GM19455 (cell line): ENCODE measurements at regions not wholly inside any gene's neighbourhood (a gene's known extent, or its start where the extent isn't known, plus 50 kb on each side); places are given as distances from the start of the nearest gene placed in this dataset.

Experiments
- ATAC-seq: cut with Tn5 transposase; IDR thresholded peaks from one replicate; pipeline ENCODE4 v1.9.1; 2021; ENCODE audit not compliant: unreplicated experiment

- no peak for ATAC-seq
These were observed 517.7 kb upstream of the CLINT1 start for GRCh38 chr5:158376679-158377078.

- ATAC-seq: no peak
These were observed 516.6 kb upstream of the CLINT1 start for GRCh38 chr5:158375531-158375930.

GRCh38 chr5:158373608-158374395 is 514.9 kb upstream of the CLINT1 start:
- no peak for ATAC-seq

- ATAC-seq: no peak
These were observed 510.3 kb upstream of the CLINT1 start for GRCh38 chr5:158369241-158369640.

- ATAC-seq: no peak
These were observed 509.7 kb upstream of the CLINT1 start for GRCh38 chr5:158368686-158369085.

GRCh38 chr5:158364367-158364766 is 505.4 kb upstream of the CLINT1 start:
- ATAC-seq: no peak

GRCh38 chr5:158354958-158355357 is 496.0 kb upstream of the CLINT1 start:
- ATAC-seq: no peak

GRCh38 chr5:158351485-158352125 is 492.7 kb upstream of the CLINT1 start:
- ATAC-seq: no peak

GRCh38 chr5:158349987-158350386 is 491.0 kb upstream of the CLINT1 start:
- ATAC-seq: no peak

- no peak for ATAC-seq
These were observed 485.4 kb upstream of the CLINT1 start for GRCh38 chr5:158344376-158344775.

GRCh38 chr5:158340608-158341007 is 481.7 kb upstream of the CLINT1 start:
- ATAC-seq: no peak

GRCh38 chr5:158326256-158326655 is 467.3 kb upstream of the CLINT1 start:
- no peak for ATAC-seq

GRCh38 chr5:158324236-158324635 is 465.3 kb upstream of the CLINT1 start:
- ATAC-seq: no peak

GRCh38 chr5:158322620-158323019 is 463.7 kb upstream of the CLINT1 start:
- ATAC-seq: no peak

- no peak for ATAC-seq
These were observed 462.0 kb upstream of the CLINT1 start for GRCh38 chr5:158320934-158321333.

GRCh38 chr5:158320178-158320674 is 461.3 kb upstream of the CLINT1 start:
- ATAC-seq: no peak

- no peak for ATAC-seq
These were observed 458.6 kb upstream of the CLINT1 start for GRCh38 chr5:158317507-158317906.

GRCh38 chr5:158313733-158314464 is 455.0 kb upstream of the CLINT1 start:
- no peak for ATAC-seq

GRCh38 chr5:158313027-158313732 is 454.2 kb upstream of the CLINT1 start:
- ATAC-seq: no peak

GRCh38 chr5:158309088-158309807 is 450.3 kb upstream of the CLINT1 start:
- ATAC-seq: no peak
